Stomach (tissue), 8 donors: ENCODE measurements at regions not wholly inside any gene's neighbourhood (a gene's known extent, or its start where the extent isn't known, plus 50 kb on each side); places are given as distances from the start of the nearest gene placed in this dataset.

Experiments
- DNase-seq, 2 donors: peaks; one replicate each; pipeline versions ENCODE4 v3.0.0 to v3.0.0-alpha.2; 2013 to 2019
- H3K27ac ChIP-seq, 5 donors: fragments of 200-600 bp in 4 of 5; sonication (generic) in 4 of 5; one replicate each; pipeline ENCODE4 v1.5.1; 2013 to 2019; ENCODE audit warnings: mild to moderate bottlenecking in 1 of 5, moderate library complexity in 1 of 5
- H3K27me3 ChIP-seq, 3 donors: fragments of 200-600 bp; sonication (generic); one replicate each; pipeline ENCODE4 v1.5.1; 2017 to 2019; ENCODE audit warnings: mixed run types in 1 of 3
- H3K36me3 ChIP-seq, 4 donors: fragments of 200-600 bp; sonication (generic); 1 replicate in 3 of 4; 2 replicates in 1 of 4; pipeline ENCODE4 v1.5.1; 2016 to 2019
- H3K4me1 ChIP-seq, 4 donors: fragments of 200-600 bp; sonication (generic); one replicate each; pipeline ENCODE4 v1.5.1; 2016 to 2019
- H3K4me3 ChIP-seq, 4 donors: fragments of 200-600 bp; sonication (generic) in 3 of 4; one replicate each; pipeline ENCODE4 v1.5.1; 2016 to 2019; ENCODE audit warnings: mild to moderate bottlenecking in 1 of 4
- H3K9me3 ChIP-seq, 4 donors: fragments of 200-600 bp; sonication (generic); one replicate each; pipeline ENCODE4 v1.5.1; 2016 to 2019
- CTCF ChIP-seq, 7 experiments: fragments of 450-650 bp in 4 of 7; fragments of 200-600 bp in 3 of 7; sonication (generic) in 3 of 7; IDR thresholded peaks; one replicate each; pipeline ENCODE4 v1.5.1; 2016 to 2019; ENCODE audit warnings: antibody characterized with exemption in 7 of 7, control low read depth in 2 of 7, mild to moderate bottlenecking in 1 of 7
- EP300 ChIP-seq: sonication (generic); formaldehyde crosslinking; IDR thresholded peaks from one replicate; pipeline ENCODE4 v1.6.1; 2017; ENCODE audit warnings: antibody characterized with exemption
- POLR2A ChIP-seq, 4 donors: fragments of 450-650 bp; IDR thresholded peaks; one replicate each; pipeline ENCODE4 v1.6.1; 2016; ENCODE audit warnings: antibody characterized with exemption in 4 of 4, control low read depth in 2 of 4, mild to moderate bottlenecking in 1 of 4, moderate library complexity in 1 of 4
- POLR2AphosphoS5 ChIP-seq, 3 donors: sonication (generic); formaldehyde crosslinking; IDR thresholded peaks; one replicate each; pipeline ENCODE4 v1.6.1; 2016; ENCODE audit warnings: antibody characterized with exemption in 3 of 3
- WGBS, 5 donors: extraction: QIAGEN DNeasy Blood & Tissue Kit in 3 of 5; methylation state at CpG; one replicate each; pipeline versions ENCODE4 v1.1.5 to v1.1.7; 2013 to 2018; 5-methylcytosine and 5-hydroxymethylcytosine counted together
- intact Hi-C: fragments of 100-400 bp; cut with DNase I; formaldehyde crosslinking; loops from one replicate; pipeline ENCODE4 v1.15.1; 2023; ENCODE audit warnings: low total_unique reads
- donor health status: healthy with polysubstance abuse.
- donor health status: Bipolar disorder and iron deficiency.
- donor health status: healthy.

GRCh38 chr22:44365191-44365590 is 52.4 kb upstream of the SHISAL1 start:
- TF ChIP-seq POLR2A (IDR thresholded peaks at IDR 0.05) = no peak
- no peak for TF ChIP-seq CTCF (IDR thresholded peaks at IDR 0.05)
- TF ChIP-seq POLR2AphosphoS5 (IDR thresholded peaks at IDR 0.05) = no peak
- TF ChIP-seq EP300 = no peak
- Histone ChIP-seq H3K9me3 (no peaks in the 10 kb centered on the region), H3K27me3 (no peaks in the 10 kb centered on the region), H3K4me3 (no peak overlapping the region), H3K4me1 (peaks cover 27 to 43% (median 40%) of the 10 kb centered on the region in 4 donors), H3K36me3 (no peaks in the 10 kb centered on the region), H3K27ac (no peak overlapping the region)
- 74 to 84% (median 80%) methylated on average over 9 of the region's 9 CpGs for WGBS, 5 donors
- intact Hi-C loops = no loop called here
- DNase-seq = no peak

- intact Hi-C loops = no loop called here
- WGBS, 5 donors = 53 to 70% (median 63%) methylated on average over 12 of the region's 12 CpGs
Observed at GRCh38 chr22:44364751-44365130, 52.0 kb upstream of the SHISAL1 start.

GRCh38 chr22:44363980-44364750 is 51.4 kb upstream of the SHISAL1 start:
- TF ChIP-seq CTCF (IDR thresholded peaks at IDR 0.05) (no peak), POLR2A (IDR thresholded peaks at IDR 0.05) (no peak), EP300 (no peak), POLR2AphosphoS5 (IDR thresholded peaks at IDR 0.05) (no peak)
- peaks cover 30 to 52% (median 45%) of the 10 kb centered on the region in 4 donors for H3K4me1 ChIP-seq
- H3K27ac ChIP-seq = peak overlapping the region in 4 of 5 donors; percentile 61 to 86 (median 76)
- H3K9me3 ChIP-seq = no peaks in the 10 kb centered on the region
- intact Hi-C loops = no loop called here
- no peaks in the 10 kb centered on the region for H3K27me3 ChIP-seq
- WGBS, 5 donors = 60 to 81% (median 70%) methylated on average over 10 to 11 of the region's 11 CpGs
- no peak for DNase-seq
- no peak overlapping the region for H3K4me3 ChIP-seq
- no peaks in the 10 kb centered on the region for H3K36me3 ChIP-seq

More at GRCh38 chr22:44364751-44365130, 52.0 kb upstream of the SHISAL1 start:
- Histone ChIP-seq H3K27me3 (no peaks in the 10 kb centered on the region), H3K9me3 (no peaks in the 10 kb centered on the region), H3K27ac (peak overlapping the region in 1 of 5 donors; percentile 86), H3K36me3 (no peaks in the 10 kb centered on the region), H3K4me3 (no peak overlapping the region), H3K4me1 (peaks cover 30 to 48% (median 44%) of the 10 kb centered on the region in 4 donors)
- no peak for DNase-seq
- TF ChIP-seq EP300 = no peak
- no peak for TF ChIP-seq CTCF (IDR thresholded peaks at IDR 0.05)
- no peak for TF ChIP-seq POLR2A (IDR thresholded peaks at IDR 0.05)
- no peak for TF ChIP-seq POLR2AphosphoS5 (IDR thresholded peaks at IDR 0.05)

- H3K4me3 ChIP-seq = no peak overlapping the region
- peak; percentile 65 to 92 for DNase-seq
- H3K27ac ChIP-seq = peak overlapping the region; percentile 1 to 86 (median 73)
- 65 to 79% (median 72%) methylated on average over 19 to 32 of the region's 32 CpGs for WGBS, 5 donors
- H3K27me3 ChIP-seq = no peaks in the 10 kb centered on the region
- H3K9me3 ChIP-seq = no peaks in the 10 kb centered on the region
- intact Hi-C loops = no loop called here
- H3K4me1 ChIP-seq = peaks cover 30 to 61% (median 48%) of the 10 kb centered on the region in 4 donors
- TF ChIP-seq EP300 = peak; percentile 89
- TF ChIP-seq POLR2AphosphoS5 (IDR thresholded peaks at IDR 0.05) = peak; percentile 63 to 91 (median 88)
- TF ChIP-seq CTCF (IDR thresholded peaks at IDR 0.05) = no peak
- TF ChIP-seq POLR2A (IDR thresholded peaks at IDR 0.05) = no peak
- H3K36me3 ChIP-seq = no peaks in the 10 kb centered on the region
Observed at GRCh38 chr22:44363013-44363979, 50.5 kb upstream of the SHISAL1 start.
